Endothelial cell of umbilical vein (primary cell): ENCODE measurements at regions not wholly inside any gene's neighbourhood (a gene's known extent, or its start where the extent isn't known, plus 50 kb on each side); places are given as distances from the start of the nearest gene placed in this dataset.

Experiments
- BruUV-seq: library from RNA; stranded (reverse); fragments of 400-500 nt; replicated peaks from 2 replicates; lab custom pipeline; 2021; lab: Mats Ljungman, UMichigan
- CTCF ChIA-PET: fragments of 300-600, 350-600 bp; sonication (Branson Sonifier 250); formaldehyde crosslinking; loops from one replicate; lab custom pipeline; 2021; ENCODE audit warnings: antibody characterized with exemption, inconsistent platforms; lab: Charles Lee
- POLR2A ChIA-PET: fragments of 300-600, 350-600 bp; sonication (Branson Sonifier 250); formaldehyde crosslinking; loops from one replicate; lab custom pipeline; 2021; ENCODE audit warnings: antibody characterized with exemption, inconsistent platforms; lab: Charles Lee
- DNase-seq: peaks from one replicate; pipeline ENCODE4 v3.0.0-alpha.2; 2011; ENCODE audit warnings: low read depth, low spot score
- FAIRE-seq: peaks from 2 replicates; lab custom pipeline; 2011; peaks lifted over from hg19 to GRCh38; lab: Jason Lieb, UNC
- H2AFZ ChIP-seq: 2 replicates; pipeline ENCODE4 v1.6.0; 2012; ENCODE audit warnings: low read depth, low read length, control low read depth, inconsistent platforms
- H3K27ac ChIP-seq: 2 replicates; pipeline ENCODE4 v1.5.1; 2011; ENCODE audit warnings: low read depth, mild to moderate bottlenecking, control low read depth, low read length, moderate library complexity; ENCODE audit not compliant: insufficient read depth
- H3K27me3 ChIP-seq, 2 experiments: 2 replicates each; pipeline versions ENCODE4 v1.6.0 to v1.6.1; 2011; ENCODE audit warnings: low read length in 2 of 2, mixed read lengths in 1 of 2; ENCODE audit not compliant: control insufficient read depth in 2 of 2, insufficient read depth in 2 of 2
- H3K36me3 ChIP-seq, 2 experiments: 2 replicates in 1 of 2; 3 replicates in 1 of 2; pipeline ENCODE4 v1.5.1; 2011; ENCODE audit warnings: low read length in 2 of 2, mild to moderate bottlenecking in 1 of 2, moderate library complexity in 1 of 2; ENCODE audit not compliant: control insufficient read depth in 2 of 2, insufficient read depth in 2 of 2; ENCODE audit errors: extremely low read depth in 1 of 2
- H3K4me1 ChIP-seq: 3 replicates; pipeline ENCODE4 v1.5.1; 2011; ENCODE audit warnings: mild to moderate bottlenecking, low read length; ENCODE audit not compliant: control insufficient read depth, insufficient read depth; ENCODE audit errors: extremely low read depth
- H3K4me2 ChIP-seq: 2 replicates; pipeline ENCODE4 v1.6.1; 2011; ENCODE audit warnings: low read length, control low read depth, mixed read lengths; ENCODE audit not compliant: insufficient read depth
- H3K4me3 ChIP-seq, 3 experiments: fragments of 200-600 bp in 1 of 3; sonication (generic), shearing (Covaris generic) in 1 of 3; replicated peaks in 1 of 3; 2 replicates each; pipeline ENCODE4 v1.5.1; 2011 to 2016; ENCODE audit warnings: control low read depth in 3 of 3, low read length in 3 of 3, mild to moderate bottlenecking in 2 of 3, inconsistent platforms in 1 of 3, low read depth in 1 of 3, moderate library complexity in 1 of 3; ENCODE audit not compliant: insufficient read depth in 1 of 3
- H3K79me2 ChIP-seq: 2 replicates; pipeline ENCODE4 v1.6.0; 2012; ENCODE audit warnings: low read length, inconsistent platforms; ENCODE audit not compliant: control insufficient read depth, insufficient read depth
- H3K9ac ChIP-seq: replicated peaks from 2 replicates; pipeline ENCODE3; 2011; ENCODE audit warnings: low read length, control low read depth; ENCODE audit not compliant: insufficient read depth; ENCODE audit errors: extremely low read depth
- H3K9me1 ChIP-seq: replicated peaks from 3 replicates; pipeline ENCODE4 v1.6.0; 2011; ENCODE audit warnings: mild to moderate bottlenecking, low read length; ENCODE audit not compliant: control insufficient read depth, insufficient read depth; ENCODE audit errors: extremely low read depth
- H3K9me3 ChIP-seq: replicated peaks from 2 replicates; pipeline ENCODE4 v1.5.1; 2012; ENCODE audit warnings: low read length, inconsistent platforms; ENCODE audit not compliant: control insufficient read depth, insufficient read depth
- H4K20me1 ChIP-seq: replicated peaks from 2 replicates; pipeline ENCODE3; 2011; ENCODE audit warnings: mild to moderate bottlenecking, low read length; ENCODE audit not compliant: control insufficient read depth, insufficient read depth; ENCODE audit errors: extremely low read depth
- EZH2 ChIP-seq: IDR thresholded peaks from 2 replicates; pipeline ENCODE4 v1.6.1; 2012; ENCODE audit warnings: borderline replicate concordance, low read depth, mild to moderate bottlenecking, moderate library complexity, low read length, inconsistent platforms; ENCODE audit not compliant: severe bottlenecking
- FOS ChIP-seq: IDR thresholded peaks from 2 replicates; pipeline ENCODE4 v1.6.1; 2011; ENCODE audit warnings: mild to moderate bottlenecking, low read length, moderate library complexity, borderline replicate concordance; ENCODE audit not compliant: insufficient read depth
- GATA2 ChIP-seq: IDR thresholded peaks from 2 replicates; pipeline ENCODE4 v1.7.0; 2011; ENCODE audit warnings: low read depth, mild to moderate bottlenecking, moderate library complexity, mixed read lengths, low read length; ENCODE audit not compliant: insufficient read length, insufficient read depth
- JUN ChIP-seq: IDR thresholded peaks from 2 replicates; pipeline ENCODE4 v1.6.1; 2011; ENCODE audit warnings: borderline replicate concordance, low read depth; ENCODE audit not compliant: insufficient read length, insufficient read depth
- MYC ChIP-seq: IDR thresholded peaks from one replicate; pipeline ENCODE4 v1.6.1; 2011; ENCODE audit warnings: mild to moderate bottlenecking, low read depth, low read length
- POLR2A ChIP-seq: IDR thresholded peaks from 2 replicates; pipeline ENCODE4 v1.6.1; 2012; ENCODE audit warnings: low read depth, mild to moderate bottlenecking, control low read depth, low read length
- POLR2AphosphoS5 ChIP-seq: IDR thresholded peaks from 2 replicates; pipeline ENCODE4 v1.6.1; 2012; ENCODE audit warnings: low read depth, mild to moderate bottlenecking, control low read depth, low read length, moderate library complexity; ENCODE audit not compliant: insufficient read depth
- dilution Hi-C: fragments of 300-500 bp; cut with MboI; formaldehyde crosslinking; loops from one replicate; pipeline ENCODE4 v1.15.0; 2019; ENCODE audit warnings: low sequenced_read_pairs; ENCODE audit not compliant: extremely low pct_ligation_motif_present
- intact Hi-C: fragments of 100-400 bp; cut with micrococcal nuclease; formaldehyde crosslinking; loops from one replicate; pipeline ENCODE4 v1.10.0; 2022
- TF ChIP-seq, protein P1 (sequence below): IDR thresholded peaks from 2 replicates; pipeline ENCODE4 v1.6.1; 2011; ENCODE audit not compliant: insufficient read depth, insufficient read length
- TF ChIP-seq, protein P2 (sequence below), 2 donors: IDR thresholded peaks; 1 replicate in 1 of 2; 2 replicates in 1 of 2; pipeline ENCODE4 v1.5.1; 2011; ENCODE audit warnings: low read length in 2 of 2, mild to moderate bottlenecking in 2 of 2, moderate library complexity in 2 of 2, control low read depth in 1 of 2, inconsistent platforms in 1 of 2, low read depth in 1 of 2; ENCODE audit not compliant: insufficient read depth in 1 of 2; ENCODE audit errors: extremely low read depth in 1 of 2

- TF ChIP-seq JUN (no peak), EZH2 (no peak), FOS (no peak), POLR2AphosphoS5 (no peak), MYC (no peak), POLR2A (no peak), GATA2 (no peak)
- TF ChIP-seq, protein P1, sequence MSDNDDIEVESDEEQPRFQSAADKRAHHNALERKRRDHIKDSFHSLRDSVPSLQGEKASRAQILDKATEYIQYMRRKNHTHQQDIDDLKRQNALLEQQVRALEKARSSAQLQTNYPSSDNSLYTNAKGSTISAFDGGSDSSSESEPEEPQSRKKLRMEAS: no peak
- TF ChIP-seq, protein P2, sequence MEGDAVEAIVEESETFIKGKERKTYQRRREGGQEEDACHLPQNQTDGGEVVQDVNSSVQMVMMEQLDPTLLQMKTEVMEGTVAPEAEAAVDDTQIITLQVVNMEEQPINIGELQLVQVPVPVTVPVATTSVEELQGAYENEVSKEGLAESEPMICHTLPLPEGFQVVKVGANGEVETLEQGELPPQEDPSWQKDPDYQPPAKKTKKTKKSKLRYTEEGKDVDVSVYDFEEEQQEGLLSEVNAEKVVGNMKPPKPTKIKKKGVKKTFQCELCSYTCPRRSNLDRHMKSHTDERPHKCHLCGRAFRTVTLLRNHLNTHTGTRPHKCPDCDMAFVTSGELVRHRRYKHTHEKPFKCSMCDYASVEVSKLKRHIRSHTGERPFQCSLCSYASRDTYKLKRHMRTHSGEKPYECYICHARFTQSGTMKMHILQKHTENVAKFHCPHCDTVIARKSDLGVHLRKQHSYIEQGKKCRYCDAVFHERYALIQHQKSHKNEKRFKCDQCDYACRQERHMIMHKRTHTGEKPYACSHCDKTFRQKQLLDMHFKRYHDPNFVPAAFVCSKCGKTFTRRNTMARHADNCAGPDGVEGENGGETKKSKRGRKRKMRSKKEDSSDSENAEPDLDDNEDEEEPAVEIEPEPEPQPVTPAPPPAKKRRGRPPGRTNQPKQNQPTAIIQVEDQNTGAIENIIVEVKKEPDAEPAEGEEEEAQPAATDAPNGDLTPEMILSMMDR (IDR thresholded peaks at IDR 0.05; ENCODE audit: extremely low read depth in 1 of 2, insufficient read depth in 1 of 2, low read depth in 1 of 2, low read length in 2 of 2): no peak
- Histone ChIP-seq H3K4me3 (no peak overlapping the region), H3K27ac (no peak overlapping the region), H3K79me2 (no peaks in the 10 kb centered on the region), H3K4me1 (no peaks in the 10 kb centered on the region), H3K36me3 (no peaks in the 10 kb centered on the region), H3K9me1 (no peaks in the 10 kb centered on the region), H3K9ac (no peak overlapping the region), H2AFZ (no peak overlapping the region), H3K27me3 (no peaks in the 10 kb centered on the region), H3K4me2 (no peak overlapping the region), H4K20me1 (no peaks in the 10 kb centered on the region), H3K9me3 (peaks cover 2% of the 10 kb centered on the region)
- intact Hi-C loops: no loop called here
- no peak for FAIRE-seq
- dilution Hi-C loops: no loop called here
- ChIA-PET POLR2A (no interaction called here), CTCF (no interaction called here)
- no TSS peak for BruUV-seq
- DNase-seq: no peak
Measured at GRCh38 chr11:92782806-92783205, 186.6 kb upstream of the MTNR1B start.
